SH-SY5Y (cell line): ENCODE measurements at regions not wholly inside any gene's neighbourhood (a gene's known extent, or its start where the extent isn't known, plus 50 kb on each side); places are given as distances from the start of the nearest gene placed in this dataset.

Experiments used
- GATA2 ChIP-seq: IDR thresholded peaks from 2 replicates; pipeline ENCODE4 v1.6.1; 2011; ENCODE audit warnings: mild to moderate bottlenecking, low read depth, low read length
- GATA3 ChIP-seq: IDR thresholded peaks from 2 replicates; pipeline ENCODE4 v1.6.1; 2011; ENCODE audit warnings: low read depth, mild to moderate bottlenecking, low read length, moderate library complexity

DNA sequence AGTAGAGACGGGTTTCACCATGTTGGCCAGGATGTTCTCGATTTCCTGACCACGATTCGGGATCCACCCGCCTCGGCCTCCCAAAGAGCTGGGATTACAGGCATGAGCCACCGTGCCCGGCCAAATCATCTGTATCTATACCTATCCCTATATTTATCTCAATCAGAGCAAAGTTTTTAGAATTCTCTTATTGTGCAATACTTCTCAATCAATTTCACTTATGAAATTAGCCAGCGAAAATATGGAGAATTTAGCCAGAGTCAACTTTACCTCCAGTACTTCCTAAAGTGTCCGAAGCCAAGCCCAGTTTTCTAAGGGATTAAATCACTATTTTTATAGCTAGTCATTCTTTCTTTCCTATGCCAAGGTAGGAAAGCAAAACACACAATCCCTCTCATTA is 319.1 kb upstream of the PFKP start:
- TF ChIP-seq GATA3 = no peak
- no peak for TF ChIP-seq GATA2
